M059J (cell line): ENCODE measurements at regions not wholly inside any gene's neighbourhood (a gene's known extent, or its start where the extent isn't known, plus 50 kb on each side); places are given as distances from the start of the nearest gene placed in this dataset.
"Not testable (repeated sequence)": the region's sequence is repeated elsewhere in the genome, so short reads cannot be mapped to it uniquely, and the experiment has no call there.

ENCODE experiments used
- DNase-seq: peaks from one replicate; pipeline ENCODE4 v3.0.0-alpha.2; 2012; ENCODE audit warnings: low read depth

DNA sequence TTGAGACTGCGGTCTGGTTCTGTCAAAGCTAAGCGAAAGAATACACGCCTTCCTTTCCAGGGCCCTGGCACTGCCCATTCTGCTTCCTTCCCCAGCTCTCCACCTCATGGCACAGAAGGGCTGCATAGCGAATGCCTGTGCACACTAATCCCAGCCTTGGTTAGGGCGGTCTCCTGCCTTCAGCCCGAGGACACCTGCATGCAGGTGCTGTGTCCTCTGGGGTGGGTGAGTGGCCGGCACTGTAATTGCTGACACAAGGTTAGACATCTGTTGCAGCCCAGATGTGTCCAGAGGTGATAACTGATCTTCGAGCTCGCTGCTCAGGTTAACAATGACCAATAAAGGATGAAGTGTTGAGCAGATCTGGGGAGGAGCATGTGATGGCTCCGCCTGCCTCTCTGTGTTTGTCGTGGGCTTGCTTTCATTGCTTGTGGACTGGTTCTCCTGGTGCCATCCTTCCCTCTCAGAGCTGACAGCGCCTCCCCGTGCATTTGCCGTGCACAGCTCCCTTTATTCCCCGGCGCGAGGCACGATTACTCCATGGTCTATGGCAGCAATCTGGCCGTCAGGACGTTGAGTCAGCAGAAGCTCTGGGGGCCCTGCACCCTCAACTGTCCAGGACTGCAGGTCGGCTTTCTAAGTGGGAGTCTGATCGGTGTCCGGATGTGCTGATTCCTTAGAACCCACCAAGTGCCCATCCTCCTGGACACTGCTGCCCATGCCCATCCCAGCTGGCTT lies 1088.2 kb downstream of the BRD1 start:
- DNase-seq = no peak

DNA sequence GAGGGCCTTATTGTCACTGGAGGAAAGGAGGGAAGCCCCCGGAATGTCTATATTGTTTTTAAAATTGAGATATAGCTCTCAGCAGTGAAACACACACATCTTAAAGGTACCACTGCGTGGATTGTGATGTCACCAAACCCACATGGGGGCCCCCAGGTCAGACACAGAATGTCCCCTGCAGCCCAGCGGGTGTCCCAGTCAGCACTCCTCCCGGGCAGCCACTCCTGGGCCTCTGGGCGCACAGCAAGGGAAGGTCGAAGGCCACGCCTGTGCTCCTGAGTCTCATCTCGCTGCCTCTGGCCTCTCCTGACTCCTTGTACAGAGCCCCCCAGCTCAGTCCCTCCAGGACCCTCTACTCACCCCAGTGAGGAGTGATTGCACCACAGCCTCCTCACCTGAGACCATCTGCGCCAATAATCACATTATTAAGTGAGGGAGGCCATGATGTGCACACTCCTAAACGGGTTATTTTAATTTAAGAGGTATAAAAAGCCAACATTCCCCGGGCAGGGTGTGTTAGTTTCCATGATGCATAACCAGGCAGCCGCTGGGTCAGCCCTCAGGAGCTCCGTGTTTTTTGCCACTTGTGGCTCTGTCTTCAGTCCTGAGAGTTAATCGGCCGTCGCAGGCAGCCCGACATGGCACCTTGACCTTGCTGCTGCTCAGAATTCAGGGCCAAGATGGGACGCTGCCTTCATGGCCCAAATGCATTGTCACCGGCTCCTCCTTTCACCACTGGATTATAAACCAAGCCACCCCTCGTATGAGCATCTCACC lies 1089.3 kb downstream of the BRD1 start:
- no peak for DNase-seq

DNA sequence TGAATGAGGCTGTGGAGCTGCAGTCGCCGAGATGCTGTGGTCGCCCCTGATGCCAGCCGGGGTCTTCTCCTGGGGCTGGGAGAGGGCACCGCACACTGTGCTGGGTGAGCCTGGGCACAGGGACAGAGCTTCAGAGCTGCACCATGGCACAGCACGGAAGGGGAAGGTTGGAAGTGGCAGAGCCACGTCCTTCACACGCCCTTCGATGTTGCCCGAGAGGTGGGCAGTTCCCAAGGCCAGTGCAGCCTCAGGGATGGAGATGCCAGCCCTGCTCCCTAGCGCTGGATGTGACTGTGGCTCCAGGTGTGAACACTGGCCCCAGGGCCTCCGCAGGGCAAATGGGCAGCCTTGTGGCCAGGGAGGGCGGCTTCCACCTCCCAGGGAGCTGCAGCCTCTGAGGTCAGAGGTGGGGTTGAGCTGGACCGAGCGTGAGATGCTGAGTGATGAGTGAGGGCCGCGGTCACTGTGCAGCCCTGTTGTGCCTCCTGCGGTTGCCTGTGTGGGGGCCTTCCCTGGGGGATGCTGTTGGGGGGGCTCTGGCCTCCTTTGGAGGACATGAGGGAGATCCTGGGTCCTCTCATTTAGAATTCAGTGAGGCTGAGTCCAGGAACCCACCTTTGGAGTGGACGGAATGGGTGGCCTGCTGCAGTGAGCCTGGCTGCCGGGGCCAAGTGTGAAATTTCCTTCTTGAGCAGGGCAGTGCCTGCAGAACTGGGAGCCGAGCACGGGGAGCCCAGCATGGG lies 1090.0 kb downstream of the BRD1 start:
- DNase-seq = no peak

GRCh38 chr22:48736593-48737460 lies 1090.8 kb downstream of the BRD1 start:
- DNase-seq = no peak

GRCh38 chr22:48734961-48735360 lies 1092.7 kb downstream of the BRD1 start:
- DNase-seq = no peak

GRCh38 chr22:48734359-48734758 lies 1093.3 kb downstream of the BRD1 start:
- DNase-seq = no peak

GRCh38 chr22:48729499-48730171 lies 1098.0 kb downstream of the BRD1 start:
- no peak for DNase-seq

GRCh38 chr22:48727454-48728058 lies 1100.1 kb downstream of the BRD1 start:
- no peak for DNase-seq

DNA sequence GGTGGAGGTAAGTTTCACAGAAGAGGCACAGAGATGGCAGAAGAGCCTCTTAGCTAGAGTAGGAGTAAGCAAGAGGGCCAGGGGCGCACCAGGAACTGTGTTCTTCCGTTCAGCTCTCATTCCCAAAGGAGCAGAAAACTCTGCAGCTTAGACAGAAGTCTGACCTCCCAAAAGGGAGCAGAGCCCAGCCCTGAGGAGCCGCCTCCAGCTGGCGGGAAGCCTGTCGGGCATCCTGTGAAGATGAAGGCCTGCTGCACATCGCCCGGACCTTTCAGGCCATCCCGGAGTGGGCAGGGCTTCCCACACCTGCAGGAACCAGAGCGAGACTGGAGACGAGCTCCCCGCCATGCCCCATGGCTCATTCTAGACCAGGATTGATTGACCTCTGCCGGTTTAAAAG lies 1102.8 kb downstream of the BRD1 start:
- no peak for DNase-seq

- DNase-seq = no peak
These were observed 1105.0 kb downstream of the BRD1 start for GRCh38 chr22:48722661-48723060.

- DNase-seq = no peak
These were observed 1106.3 kb downstream of the BRD1 start for GRCh38 chr22:48721395-48721669.

DNA sequence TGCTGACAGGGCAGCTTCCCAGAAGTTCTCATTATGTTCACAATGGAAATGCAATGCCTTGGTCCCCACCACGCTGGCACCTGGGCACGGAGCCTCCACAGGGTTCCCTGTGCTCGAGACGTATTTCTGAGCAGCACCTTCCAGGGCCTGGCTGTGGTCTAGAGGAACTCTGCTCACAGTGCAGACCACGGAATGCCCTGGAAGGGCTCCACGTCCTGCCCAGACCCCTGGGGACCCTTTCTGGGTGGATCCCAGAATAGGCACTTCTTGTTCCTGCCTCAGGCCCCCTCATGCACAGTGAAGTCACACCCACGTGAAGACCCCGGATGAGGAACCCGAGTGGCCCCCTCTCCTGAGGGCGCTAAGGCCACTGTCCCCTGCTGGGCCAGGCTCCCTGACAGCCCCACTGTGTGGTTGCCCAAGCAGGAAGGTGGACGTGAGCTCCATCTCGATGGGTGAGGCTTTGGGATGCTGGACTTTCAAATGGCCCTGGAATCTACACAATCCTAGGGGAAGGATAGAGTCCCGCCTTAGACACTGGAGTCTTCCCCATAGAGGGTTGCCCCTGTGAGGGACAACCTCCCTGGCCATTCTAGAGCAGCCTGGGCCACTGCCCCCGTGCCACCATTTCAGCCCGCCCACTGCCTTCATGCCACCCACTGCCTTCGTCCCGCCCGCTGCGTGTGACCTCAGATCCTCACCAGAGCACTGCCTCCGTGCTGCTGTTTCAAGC lies 1106.8 kb downstream of the BRD1 start:
- no peak for DNase-seq

- DNase-seq = no peak
These were observed 1107.6 kb downstream of the BRD1 start for GRCh38 chr22:48719978-48720661.

- no peak for DNase-seq
These were observed 1108.7 kb downstream of the BRD1 start for GRCh38 chr22:48718818-48719500.

DNA sequence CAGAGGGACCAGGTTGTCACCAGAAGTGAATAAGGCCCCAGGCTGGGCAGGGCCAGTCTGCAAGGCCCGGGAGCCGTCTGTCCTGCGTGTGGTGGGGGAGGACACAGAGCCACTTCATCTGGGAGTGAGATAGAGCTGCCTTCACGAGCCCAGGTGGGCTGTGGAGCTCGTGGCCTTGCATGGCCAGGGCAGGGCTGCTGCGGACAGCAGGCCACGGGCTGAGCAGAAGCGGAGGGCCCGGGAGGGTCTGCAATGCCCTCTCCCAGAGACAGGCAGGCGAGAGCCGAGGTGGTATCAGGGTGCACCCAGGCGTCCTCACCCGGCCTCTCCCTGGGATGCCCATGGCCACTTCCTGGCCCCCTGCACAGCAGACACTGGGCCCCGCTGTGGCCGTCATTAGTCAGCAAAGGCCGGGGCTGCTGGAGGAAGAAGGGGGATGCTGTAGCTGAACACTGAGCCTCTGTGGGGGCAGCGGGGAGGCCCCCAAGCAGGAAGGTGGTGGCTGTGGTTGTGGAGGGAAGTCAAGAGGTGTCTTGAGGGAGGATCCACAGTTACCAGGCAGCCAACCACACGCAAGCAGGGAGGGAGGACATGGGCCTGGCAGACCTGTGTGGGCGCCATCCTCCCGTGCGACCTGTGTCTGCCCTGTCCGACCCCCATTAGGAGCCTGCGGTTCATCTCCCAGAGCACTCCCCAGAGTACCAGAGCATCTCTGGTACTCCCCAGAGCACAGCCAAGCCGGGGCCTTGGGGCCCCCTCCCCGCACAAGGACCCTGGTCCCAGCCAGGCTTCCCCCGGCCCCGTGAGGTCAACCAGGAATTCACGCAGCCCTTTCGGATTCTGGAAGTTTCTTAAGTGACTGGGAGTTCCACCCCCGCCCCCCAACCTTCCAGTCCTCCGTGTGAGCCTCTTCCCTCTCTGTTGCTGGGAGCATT lies 1109.5 kb downstream of the BRD1 start:
- no peak for DNase-seq

DNA sequence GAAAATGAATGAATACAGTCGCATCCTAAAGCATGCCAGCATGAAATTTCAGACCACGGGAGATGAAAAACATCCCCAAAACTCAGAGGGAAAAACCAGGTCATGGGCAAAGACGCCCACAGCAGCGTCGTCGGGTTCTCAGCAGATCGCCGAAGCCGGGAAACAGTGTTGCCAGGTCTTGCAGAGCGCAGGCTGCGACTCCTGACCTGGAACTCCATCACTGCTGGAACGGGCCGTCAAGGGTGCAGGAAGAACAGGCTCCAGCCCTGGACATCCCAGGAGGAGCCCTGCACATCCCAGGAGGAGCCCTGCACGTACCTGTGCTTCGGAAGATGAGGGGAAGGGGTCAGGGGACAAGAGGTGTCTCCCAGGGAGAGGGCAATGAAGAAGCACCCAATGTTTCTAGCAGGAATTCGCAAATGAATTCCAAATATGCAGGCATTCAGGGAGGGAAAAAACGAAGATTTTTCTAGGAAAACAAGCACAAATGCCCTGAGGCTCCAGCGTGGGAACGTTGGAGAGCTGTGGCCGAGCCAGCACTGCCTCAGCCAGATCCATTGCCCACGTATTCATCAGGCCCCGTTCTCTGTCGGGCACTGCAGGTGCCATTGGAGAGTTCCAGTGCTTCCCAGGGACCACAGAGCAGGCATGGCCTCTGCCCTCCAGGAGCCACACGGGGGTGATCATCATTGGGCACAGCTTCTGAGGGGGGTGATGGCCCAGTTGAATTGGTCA lies 1110.4 kb downstream of the BRD1 start:
- DNase-seq = no peak

GRCh38 chr22:48716154-48716553 lies 1111.5 kb downstream of the BRD1 start:
- DNase-seq = not testable (repeated sequence)
